PFSK-1 (cell line): ENCODE measurements at regions not wholly inside any gene's neighbourhood (a gene's known extent, or its start where the extent isn't known, plus 50 kb on each side); places are given as distances from the start of the nearest gene placed in this dataset.

Source experiments
- FOXP2 ChIP-seq: optimal IDR thresholded peaks from 2 replicates; pipeline ENCODE3; 2011; ENCODE audit warnings: borderline replicate concordance, control low read depth, inconsistent platforms; ENCODE audit not compliant: insufficient read depth; ENCODE audit errors: extremely low read length, extremely low read depth
- POLR2AphosphoS5 ChIP-seq: IDR thresholded peaks from 2 replicates; pipeline ENCODE4 v1.6.1; 2012; ENCODE audit warnings: low read depth, mild to moderate bottlenecking, control low read depth, low read length, moderate library complexity
- SIN3A ChIP-seq: IDR thresholded peaks from 2 replicates; pipeline ENCODE4 v1.6.1; 2012; ENCODE audit warnings: mild to moderate bottlenecking, low read length, moderate library complexity, borderline replicate concordance; ENCODE audit not compliant: insufficient read depth
- TAF1 ChIP-seq: IDR thresholded peaks from 2 replicates; pipeline ENCODE4 v1.6.1; 2012; ENCODE audit warnings: low read length, control low read depth, borderline replicate concordance; ENCODE audit not compliant: insufficient read depth
- TF ChIP-seq, protein P1 (sequence below), 2 experiments: IDR thresholded peaks; 2 replicates each; pipeline versions ENCODE4 v1.6.1 to v1.8.0; 2011 to 2012; ENCODE audit warnings: low read depth in 2 of 2, low read length in 2 of 2, control low read depth in 1 of 2, inconsistent platforms in 1 of 2, mild to moderate bottlenecking in 1 of 2, moderate library complexity in 1 of 2; ENCODE audit not compliant: insufficient read depth in 1 of 2

DNA sequence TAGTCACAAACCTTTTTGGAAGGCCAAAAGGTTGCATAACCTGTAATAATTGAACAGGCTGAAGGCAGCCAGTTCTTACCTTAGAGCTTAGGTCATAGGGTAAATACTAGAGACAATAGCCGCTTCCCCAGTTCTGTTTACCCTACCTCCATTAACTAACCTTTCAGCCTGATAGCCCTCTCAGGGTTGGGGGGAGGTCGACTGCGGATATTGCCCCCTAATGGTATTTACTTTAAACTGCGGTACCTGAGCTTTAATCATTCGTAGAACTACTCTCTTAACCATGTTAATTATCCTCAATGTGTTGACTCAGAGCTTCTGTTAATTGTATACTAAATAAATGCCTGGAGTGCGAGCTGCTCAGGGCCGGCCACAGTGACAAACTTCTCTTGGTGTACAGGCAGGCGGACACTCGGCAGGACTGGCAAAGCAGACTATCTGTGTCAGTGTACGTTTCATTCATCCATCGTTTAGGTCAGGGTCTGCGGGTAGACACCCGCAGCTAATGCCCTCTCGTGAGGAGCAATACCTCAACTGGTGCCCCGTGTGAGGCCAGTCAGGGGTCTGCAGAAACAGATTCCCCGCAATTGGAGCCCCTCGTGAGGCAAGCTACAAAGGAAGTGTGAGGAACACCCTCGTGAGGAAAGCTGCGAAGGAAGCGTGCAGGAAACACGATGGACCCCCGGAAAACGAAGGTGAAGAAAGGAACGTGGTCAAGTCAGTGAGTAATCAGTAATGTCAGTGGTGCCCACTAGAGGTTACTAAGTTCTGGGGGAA, 115.3 kb upstream of the SCN7A start:
- TF ChIP-seq TAF1 (no peak), SIN3A (no peak), POLR2AphosphoS5 (no peak), FOXP2 (no peak)
- TF ChIP-seq, protein P1, sequence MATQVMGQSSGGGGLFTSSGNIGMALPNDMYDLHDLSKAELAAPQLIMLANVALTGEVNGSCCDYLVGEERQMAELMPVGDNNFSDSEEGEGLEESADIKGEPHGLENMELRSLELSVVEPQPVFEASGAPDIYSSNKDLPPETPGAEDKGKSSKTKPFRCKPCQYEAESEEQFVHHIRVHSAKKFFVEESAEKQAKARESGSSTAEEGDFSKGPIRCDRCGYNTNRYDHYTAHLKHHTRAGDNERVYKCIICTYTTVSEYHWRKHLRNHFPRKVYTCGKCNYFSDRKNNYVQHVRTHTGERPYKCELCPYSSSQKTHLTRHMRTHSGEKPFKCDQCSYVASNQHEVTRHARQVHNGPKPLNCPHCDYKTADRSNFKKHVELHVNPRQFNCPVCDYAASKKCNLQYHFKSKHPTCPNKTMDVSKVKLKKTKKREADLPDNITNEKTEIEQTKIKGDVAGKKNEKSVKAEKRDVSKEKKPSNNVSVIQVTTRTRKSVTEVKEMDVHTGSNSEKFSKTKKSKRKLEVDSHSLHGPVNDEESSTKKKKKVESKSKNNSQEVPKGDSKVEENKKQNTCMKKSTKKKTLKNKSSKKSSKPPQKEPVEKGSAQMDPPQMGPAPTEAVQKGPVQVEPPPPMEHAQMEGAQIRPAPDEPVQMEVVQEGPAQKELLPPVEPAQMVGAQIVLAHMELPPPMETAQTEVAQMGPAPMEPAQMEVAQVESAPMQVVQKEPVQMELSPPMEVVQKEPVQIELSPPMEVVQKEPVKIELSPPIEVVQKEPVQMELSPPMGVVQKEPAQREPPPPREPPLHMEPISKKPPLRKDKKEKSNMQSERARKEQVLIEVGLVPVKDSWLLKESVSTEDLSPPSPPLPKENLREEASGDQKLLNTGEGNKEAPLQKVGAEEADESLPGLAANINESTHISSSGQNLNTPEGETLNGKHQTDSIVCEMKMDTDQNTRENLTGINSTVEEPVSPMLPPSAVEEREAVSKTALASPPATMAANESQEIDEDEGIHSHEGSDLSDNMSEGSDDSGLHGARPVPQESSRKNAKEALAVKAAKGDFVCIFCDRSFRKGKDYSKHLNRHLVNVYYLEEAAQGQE (IDR thresholded peaks at IDR 0.05; ENCODE audit: insufficient read depth in 1 of 2, low read depth in 2 of 2, low read length in 2 of 2), result no peak

DNA sequence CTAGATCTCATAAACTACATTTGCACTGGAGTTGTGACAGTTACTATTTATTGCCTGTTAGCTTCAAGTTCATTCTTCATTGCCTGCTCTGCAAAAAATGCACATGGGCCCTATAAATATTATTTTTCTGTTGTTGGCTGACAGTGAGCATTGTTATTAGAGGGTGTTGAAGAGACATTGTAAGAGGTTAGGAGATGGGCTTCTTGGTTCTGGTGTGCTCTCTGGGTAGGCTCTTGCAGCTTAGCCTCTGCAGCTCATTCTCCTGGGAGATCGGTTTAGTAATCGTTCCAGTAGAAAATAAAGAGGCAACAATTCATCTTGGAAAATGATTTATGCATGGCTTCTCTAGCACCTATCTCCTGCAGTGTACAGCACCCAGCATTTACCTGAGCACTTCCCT, 113.8 kb upstream of the SCN7A start:
- TF ChIP-seq TAF1, result no peak
- no peak for TF ChIP-seq SIN3A
- TF ChIP-seq, protein P1 (IDR thresholded peaks at IDR 0.05; ENCODE audit: insufficient read depth in 1 of 2, low read depth in 2 of 2, low read length in 2 of 2), result no peak

DNA sequence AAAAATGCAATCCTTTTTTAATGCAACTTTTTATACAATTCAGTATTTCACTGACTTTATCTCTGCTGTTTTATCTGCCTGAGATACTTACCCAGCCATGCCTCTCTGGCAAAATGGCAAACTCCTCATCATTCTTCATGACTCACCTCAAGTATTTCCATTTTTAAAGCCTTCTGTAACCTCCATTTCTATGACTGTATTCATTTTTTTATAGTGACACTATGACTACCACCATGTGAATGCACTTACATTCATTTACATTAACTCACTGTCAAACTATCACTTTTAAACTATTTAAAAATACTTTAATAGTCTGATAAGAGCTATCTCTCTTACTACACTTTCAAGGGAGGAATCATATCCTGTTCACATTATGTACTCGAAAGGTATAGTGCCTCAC, 99.4 kb upstream of the SCN7A start:
- TF ChIP-seq FOXP2 (no peak), TAF1 (no peak), SIN3A (no peak), POLR2AphosphoS5 (no peak)
- TF ChIP-seq, protein P1 (IDR thresholded peaks at IDR 0.05; ENCODE audit: insufficient read depth in 1 of 2, low read depth in 2 of 2, low read length in 2 of 2), result no peak

DNA sequence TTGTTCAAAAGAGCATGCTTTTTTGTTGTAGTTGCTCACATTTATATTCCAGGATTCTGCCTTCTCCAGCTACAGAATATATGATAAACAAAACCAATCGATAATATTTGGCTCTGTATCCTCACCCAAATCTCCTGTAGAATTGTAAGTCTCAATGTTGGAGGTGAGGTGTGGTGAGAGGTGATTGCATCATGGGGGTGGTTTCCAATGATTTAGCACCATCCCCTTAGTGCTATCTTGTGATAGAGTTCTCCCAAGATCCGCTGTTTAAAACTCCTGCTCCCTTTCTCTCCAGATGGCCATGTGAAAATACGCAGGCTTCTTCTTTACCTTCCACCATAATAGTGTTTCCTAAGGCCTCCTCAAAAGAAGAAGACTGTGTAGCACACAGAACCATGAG, 98.7 kb upstream of the SCN7A start:
- TF ChIP-seq POLR2AphosphoS5, result no peak
- TF ChIP-seq, protein P1 (IDR thresholded peaks at IDR 0.05; ENCODE audit: insufficient read depth in 1 of 2, low read depth in 2 of 2, low read length in 2 of 2), result no peak
- TF ChIP-seq TAF1, result no peak
- TF ChIP-seq SIN3A, result no peak
- TF ChIP-seq FOXP2, result no peak

DNA sequence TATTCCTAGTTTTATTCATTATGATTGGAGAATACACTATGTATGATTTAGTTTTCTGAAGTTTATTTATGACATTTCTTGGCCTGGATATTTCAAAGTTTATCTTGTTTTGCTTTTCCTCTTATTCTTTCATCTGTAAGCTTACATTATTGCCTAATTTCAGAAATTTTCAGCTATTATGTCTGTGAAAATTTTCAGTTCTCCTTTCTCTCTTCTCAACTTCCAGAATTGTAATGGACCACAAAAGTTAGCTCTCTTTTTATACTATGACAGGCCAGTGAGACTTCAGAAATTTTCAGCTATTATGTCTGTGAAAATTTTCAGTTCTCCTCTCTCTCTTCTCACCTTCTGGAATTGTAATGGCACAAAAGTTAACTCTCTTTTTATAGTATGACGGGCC, 97.2 kb upstream of the SCN7A start:
- TF ChIP-seq SIN3A (no peak), TAF1 (no peak), FOXP2 (no peak), POLR2AphosphoS5 (no peak)
- TF ChIP-seq, protein P1 (IDR thresholded peaks at IDR 0.05; ENCODE audit: insufficient read depth in 1 of 2, low read depth in 2 of 2, low read length in 2 of 2), result no peak
